Neural crest cell (in vitro differentiated cells): ENCODE measurements at regions not wholly inside any gene's neighbourhood (a gene's known extent, or its start where the extent isn't known, plus 50 kb on each side); places are given as distances from the start of the nearest gene placed in this dataset.

Source experiments
- DNase-seq: peaks from one replicate; pipeline ENCODE4 v3.0.0; 2021; ENCODE audit warnings: low read depth, mixed read lengths, low spot score
- H3K27ac Mint-ChIP-seq: one replicate; pipeline ENCODE4 v1.8.0; 2021; ENCODE audit warnings: mild to moderate bottlenecking, mixed read lengths; ENCODE audit not compliant: unreplicated experiment
- H3K27me3 Mint-ChIP-seq: 2 replicates; pipeline ENCODE4 v1.8.0; 2021; ENCODE audit warnings: low read depth, mild to moderate bottlenecking, mixed read lengths
- H3K36me3 Mint-ChIP-seq: 2 replicates; pipeline ENCODE4 v1.8.0; 2021; ENCODE audit warnings: low read depth, mild to moderate bottlenecking, mixed read lengths
- H3K4me1 Mint-ChIP-seq: 2 replicates; pipeline ENCODE4 v1.8.0; 2021; ENCODE audit warnings: mixed read lengths
- H3K4me3 Mint-ChIP-seq: one replicate; pipeline ENCODE4 v1.8.0; 2021; ENCODE audit warnings: mild to moderate bottlenecking, mixed read lengths
- H3K9me3 Mint-ChIP-seq: 2 replicates; pipeline ENCODE4 v1.8.0; 2021; ENCODE audit warnings: mixed read lengths
- CTCF ChIP-seq: fragments of 200-600 bp; sonication (generic); conservative IDR thresholded peaks from 2 replicates; pipeline ENCODE4 v1.5.0; 2021; ENCODE audit warnings: antibody characterized with exemption, mild to moderate bottlenecking

DNA sequence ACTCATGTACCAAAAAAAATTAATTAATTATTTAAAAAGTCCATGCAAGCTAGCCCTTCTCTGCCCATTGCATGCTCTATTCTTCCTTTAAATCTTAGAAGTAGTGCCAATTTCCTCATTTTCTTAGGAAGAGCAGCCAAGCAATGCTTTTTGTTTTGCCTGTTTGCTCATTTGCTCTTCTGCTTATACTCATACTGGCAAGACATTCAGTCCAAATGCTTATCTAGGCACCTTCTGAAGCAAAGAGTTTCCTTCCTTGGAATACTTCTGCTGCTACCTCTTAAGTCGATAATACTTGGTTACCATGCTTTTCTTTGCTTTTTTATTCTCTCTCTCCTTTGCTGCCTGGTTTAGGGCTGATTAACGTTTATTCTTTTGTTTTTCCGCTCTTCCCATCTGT is 1318.3 kb downstream of the AACS start:
- Mint-ChIP-seq H3K27ac (no peak overlapping the region), H3K4me1 (no peaks in the 10 kb centered on the region), H3K27me3 (peaks cover 6% of the 10 kb centered on the region), H3K9me3 (peaks cover 7% of the 10 kb centered on the region), H3K36me3 (no peaks in the 10 kb centered on the region), H3K4me3 (no peak overlapping the region)
- no peak for TF ChIP-seq CTCF
- no peak for DNase-seq

DNA sequence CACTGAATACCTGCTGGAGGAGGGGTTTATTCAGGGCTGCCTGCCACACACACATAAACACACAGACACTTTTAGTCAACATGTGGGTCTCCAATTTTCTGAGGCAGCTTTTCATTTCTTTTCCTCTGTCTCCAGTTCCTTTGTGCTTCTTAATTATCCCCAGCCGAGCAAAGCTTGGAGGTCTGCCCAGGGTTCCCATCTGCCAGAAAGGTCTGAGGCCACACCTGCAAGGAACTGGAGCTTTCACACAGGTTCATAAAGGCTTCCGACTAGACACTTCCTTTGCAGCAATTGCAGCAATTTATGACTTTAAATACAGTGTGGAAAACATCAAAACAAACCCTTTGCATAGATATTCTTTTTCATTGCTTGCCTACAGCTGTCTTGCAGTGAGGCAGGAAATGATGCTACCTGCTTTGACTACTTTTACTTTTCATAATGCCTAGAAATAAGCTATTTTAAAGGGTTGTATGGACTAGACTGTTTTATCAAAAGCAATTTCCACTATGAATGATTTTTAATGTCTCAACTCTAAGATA is 1318.9 kb downstream of the AACS start:
- no peak overlapping the region for H3K27ac Mint-ChIP-seq
- TF ChIP-seq CTCF = no peak
- peaks cover 7% of the 10 kb centered on the region for H3K9me3 Mint-ChIP-seq

DNA sequence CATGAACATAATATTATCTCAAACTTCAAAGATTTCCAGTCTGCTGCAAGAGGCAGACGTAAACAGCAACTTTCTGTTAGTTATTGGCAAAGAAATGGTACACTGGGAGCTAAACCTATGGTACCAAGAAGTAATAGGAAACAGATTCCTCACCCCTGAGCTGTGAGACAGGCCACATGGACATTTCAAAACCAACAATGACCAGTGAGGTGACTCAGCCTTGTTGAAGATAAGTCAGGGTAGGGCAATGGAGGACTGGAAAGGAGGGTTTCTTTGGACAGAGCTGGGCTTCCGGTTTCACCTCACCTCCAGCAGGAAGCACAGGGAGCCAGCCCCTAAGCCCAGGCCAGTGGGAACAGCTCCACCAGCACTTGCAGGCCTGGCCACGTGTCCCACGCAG is 1320.5 kb downstream of the AACS start:
- no peak for TF ChIP-seq CTCF
- H3K27me3 Mint-ChIP-seq = peaks cover 6% of the 10 kb centered on the region
- no peak overlapping the region for H3K4me3 Mint-ChIP-seq
- no peaks in the 10 kb centered on the region for H3K36me3 Mint-ChIP-seq
- DNase-seq = no peak
- H3K4me1 Mint-ChIP-seq = peaks cover 9% of the 10 kb centered on the region
- H3K27ac Mint-ChIP-seq = no peak overlapping the region
- peaks cover 7% of the 10 kb centered on the region for H3K9me3 Mint-ChIP-seq

More for the DNA sequence above, 1318.9 kb downstream of the AACS start:
- Mint-ChIP-seq H3K27me3 (peaks cover 6% of the 10 kb centered on the region), H3K4me1 (no peaks in the 10 kb centered on the region), H3K36me3 (no peaks in the 10 kb centered on the region), H3K4me3 (no peak overlapping the region)
- DNase-seq = no peak

- H3K9me3 Mint-ChIP-seq = no peaks in the 10 kb centered on the region
- H3K36me3 Mint-ChIP-seq = no peaks in the 10 kb centered on the region
Measured at GRCh38 chr12:126389220-126389841, 1324.1 kb downstream of the AACS start.

GRCh38 chr12:126389961-126390360 is 1324.7 kb downstream of the AACS start:
- Mint-ChIP-seq H3K9me3 (no peaks in the 10 kb centered on the region), H3K27ac (no peak overlapping the region), H3K4me1 (peaks cover 9% of the 10 kb centered on the region), H3K27me3 (peaks cover 2% of the 10 kb centered on the region), H3K36me3 (no peaks in the 10 kb centered on the region), H3K4me3 (no peak overlapping the region)
- DNase-seq = no peak
- no peak for TF ChIP-seq CTCF

More at GRCh38 chr12:126389220-126389841, 1324.1 kb downstream of the AACS start:
- peaks cover 9% of the 10 kb centered on the region for H3K4me1 Mint-ChIP-seq
- TF ChIP-seq CTCF = no peak
- no peak for DNase-seq
- H3K27ac Mint-ChIP-seq = no peak overlapping the region
- no peak overlapping the region for H3K4me3 Mint-ChIP-seq
- H3K27me3 Mint-ChIP-seq = peaks cover 2% of the 10 kb centered on the region
